Muscle of leg (tissue), 3 donors: ENCODE measurements at regions not wholly inside any gene's neighbourhood (a gene's known extent, or its start where the extent isn't known, plus 50 kb on each side); places are given as distances from the start of the nearest gene placed in this dataset.

Experiments
- DNase-seq: peaks from one replicate; pipeline ENCODE4 v3.0.0; 2013
- H3K27ac ChIP-seq: one replicate; pipeline ENCODE4 v1.5.1; 2013; ENCODE audit warnings: mild to moderate bottlenecking, low read length, control low read depth
- H3K27me3 ChIP-seq: one replicate; pipeline ENCODE4 v1.6.1; 2013; ENCODE audit warnings: low read length; ENCODE audit not compliant: control insufficient read depth, insufficient read depth
- H3K36me3 ChIP-seq: one replicate; pipeline ENCODE4 v1.6.1; 2013; ENCODE audit warnings: low read length; ENCODE audit not compliant: control insufficient read depth, insufficient read depth
- H3K4me1 ChIP-seq: one replicate; pipeline ENCODE4 v1.6.1; 2013; ENCODE audit warnings: low read length; ENCODE audit not compliant: control insufficient read depth, insufficient read depth
- H3K4me3 ChIP-seq: one replicate; pipeline ENCODE4 v1.5.1; 2013; ENCODE audit warnings: low read length, control low read depth
- H3K9me3 ChIP-seq: replicated peaks from 2 replicates; pipeline ENCODE4 v1.6.1; 2013; ENCODE audit warnings: low read depth, low read length; ENCODE audit not compliant: control insufficient read depth
- WGBS: methylation state at CpG from one replicate; pipeline ENCODE4 v1.1.5; 2013; ENCODE audit warnings: missing lambda C conversion rate; ENCODE audit not compliant: insufficient coverage; 5-methylcytosine and 5-hydroxymethylcytosine counted together

- Histone ChIP-seq H3K9me3 (no peaks in the 10 kb centered on the region), H3K27me3 (no peaks in the 10 kb centered on the region), H3K4me1 (no peaks in the 10 kb centered on the region), H3K36me3 (no peaks in the 10 kb centered on the region), H3K4me3 (no peak overlapping the region), H3K27ac (no peak overlapping the region)
- WGBS: no CpG with 5 or more reads among the region's 6 CpGs
- DNase-seq: peak; percentile 82
Observed at GRCh38 chr21:23718446-23719285, 1888.6 kb downstream of the MRPL39 start.

DNA sequence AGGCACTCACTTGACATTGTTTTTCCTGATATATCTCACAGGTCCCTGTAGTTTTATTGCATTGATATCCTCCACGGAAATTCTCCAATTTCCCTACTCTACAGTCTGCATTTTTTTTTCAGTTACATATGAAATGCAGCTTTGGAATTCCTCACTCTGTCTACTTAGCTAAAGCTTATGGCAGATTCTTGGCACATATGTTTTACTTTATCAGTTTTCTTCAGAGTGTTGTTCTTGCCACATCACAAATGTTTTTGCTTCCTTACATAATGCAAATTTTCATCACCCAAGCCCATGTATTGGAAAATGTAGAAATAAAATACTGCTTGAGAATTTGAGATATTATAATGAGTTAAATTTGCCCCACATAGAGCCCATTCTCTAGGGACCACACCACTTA is 1895.1 kb downstream of the MRPL39 start:
- WGBS: no CpG with 5 or more reads among the region's 1 CpG
- no peaks in the 10 kb centered on the region for H3K4me1 ChIP-seq
- no peaks in the 10 kb centered on the region for H3K36me3 ChIP-seq
- DNase-seq: no peak
- H3K4me3 ChIP-seq: no peak overlapping the region
- H3K27me3 ChIP-seq: no peaks in the 10 kb centered on the region
- H3K27ac ChIP-seq: no peak overlapping the region
- H3K9me3 ChIP-seq: no peaks in the 10 kb centered on the region

- no peak for DNase-seq
- Histone ChIP-seq H3K27me3 (no peaks in the 10 kb centered on the region), H3K4me3 (no peak overlapping the region), H3K36me3 (no peaks in the 10 kb centered on the region), H3K4me1 (no peaks in the 10 kb centered on the region), H3K9me3 (no peaks in the 10 kb centered on the region), H3K27ac (no peak overlapping the region)
- 43% methylated on average over 1 of the region's 2 CpGs for WGBS
Observed at GRCh38 chr21:23706431-23706830, 1900.8 kb downstream of the MRPL39 start.

DNA sequence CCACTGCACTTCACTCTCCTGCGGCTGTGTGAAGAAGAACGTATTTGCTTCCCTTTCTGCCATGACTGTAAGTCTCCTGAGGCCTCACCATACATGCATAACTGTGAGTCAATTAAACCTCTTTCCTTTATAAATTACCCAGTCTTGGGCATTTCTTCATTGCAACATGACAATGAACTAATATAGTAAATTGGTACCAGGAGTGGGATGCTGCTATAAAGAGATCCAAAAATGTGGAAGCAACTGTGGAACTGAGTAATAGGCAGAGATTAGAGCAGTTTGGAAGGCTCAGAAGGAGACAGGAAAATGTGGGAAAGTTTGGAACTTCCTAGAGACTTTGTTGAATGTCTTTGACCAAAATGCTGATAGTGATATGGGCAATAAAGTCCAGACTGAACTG is 1907.9 kb downstream of the MRPL39 start:
- H3K9me3 ChIP-seq: peaks cover 13% of the 10 kb centered on the region
- no peak overlapping the region for H3K27ac ChIP-seq
- no peak overlapping the region for H3K4me3 ChIP-seq
- WGBS: no CpG with 5 or more reads among the region's 2 CpGs
- H3K36me3 ChIP-seq: no peaks in the 10 kb centered on the region
- DNase-seq: no peak
- no peaks in the 10 kb centered on the region for H3K4me1 ChIP-seq
- no peaks in the 10 kb centered on the region for H3K27me3 ChIP-seq

DNA sequence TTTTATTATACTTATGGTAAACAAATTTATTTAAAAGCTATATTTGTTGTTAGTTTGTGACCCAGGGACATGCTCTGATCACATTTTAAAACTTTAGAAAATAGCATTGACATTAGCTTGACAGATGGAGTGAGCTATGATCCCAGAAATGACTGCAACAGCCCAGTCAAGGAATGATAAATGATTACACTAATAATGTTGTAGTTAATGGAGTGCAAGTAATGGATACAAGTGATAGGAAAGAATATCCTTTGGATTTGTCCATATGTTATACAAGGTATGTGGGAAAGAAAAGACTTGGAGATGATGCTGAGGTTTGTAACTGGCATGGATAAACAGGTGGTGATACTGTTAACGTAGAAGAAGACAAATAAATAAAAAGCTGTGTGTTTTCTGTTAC is 1908.7 kb downstream of the MRPL39 start:
- no CpG with 5 or more reads among the region's 1 CpG for WGBS
- no peak overlapping the region for H3K4me3 ChIP-seq
- DNase-seq: no peak
- peaks cover 13% of the 10 kb centered on the region for H3K9me3 ChIP-seq
- H3K4me1 ChIP-seq: no peaks in the 10 kb centered on the region
- H3K36me3 ChIP-seq: no peaks in the 10 kb centered on the region
- no peak overlapping the region for H3K27ac ChIP-seq
- no peaks in the 10 kb centered on the region for H3K27me3 ChIP-seq

GRCh38 chr21:23695443-23695842 is 1911.8 kb downstream of the MRPL39 start:
- Histone ChIP-seq H3K27me3 (no peaks in the 10 kb centered on the region), H3K27ac (no peak overlapping the region), H3K4me1 (no peaks in the 10 kb centered on the region), H3K36me3 (no peaks in the 10 kb centered on the region), H3K9me3 (peaks cover 13% of the 10 kb centered on the region), H3K4me3 (no peak overlapping the region)
- 64% methylated on average over 2 of the region's 5 CpGs for WGBS
- DNase-seq: no peak

GRCh38 chr21:23694390-23694789 is 1912.9 kb downstream of the MRPL39 start:
- Histone ChIP-seq H3K4me3 (no peak overlapping the region), H3K36me3 (no peaks in the 10 kb centered on the region), H3K27ac (no peak overlapping the region), H3K9me3 (peaks cover 3% of the 10 kb centered on the region), H3K4me1 (no peaks in the 10 kb centered on the region), H3K27me3 (no peaks in the 10 kb centered on the region)
- peak; percentile 2 for DNase-seq

DNA sequence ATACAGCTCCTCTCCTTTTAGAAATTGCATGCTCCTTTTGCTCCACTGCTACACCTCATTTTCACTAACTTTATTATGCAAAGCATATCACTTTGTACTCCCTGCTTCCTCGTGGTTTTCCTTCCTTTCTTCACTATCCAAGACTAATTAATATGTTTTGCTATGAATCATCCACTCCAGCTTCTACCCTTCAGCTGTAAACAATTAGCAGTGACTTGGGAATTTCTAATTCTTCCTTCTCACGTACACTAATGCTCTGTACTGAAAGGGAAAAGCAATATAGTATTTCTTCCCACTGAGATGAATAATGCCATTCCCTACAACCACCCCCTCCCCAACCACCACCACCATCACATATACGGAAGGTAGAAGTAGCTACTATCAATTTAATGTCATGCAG is 1917.0 kb downstream of the MRPL39 start:
- H3K4me1 ChIP-seq: no peaks in the 10 kb centered on the region
- H3K4me3 ChIP-seq: no peak overlapping the region
- DNase-seq: no peak
- no peak overlapping the region for H3K27ac ChIP-seq
- H3K9me3 ChIP-seq: no peaks in the 10 kb centered on the region
- no peaks in the 10 kb centered on the region for H3K27me3 ChIP-seq
- H3K36me3 ChIP-seq: no peaks in the 10 kb centered on the region
- WGBS: 20% methylated on average over 1 of the region's 3 CpGs

DNA sequence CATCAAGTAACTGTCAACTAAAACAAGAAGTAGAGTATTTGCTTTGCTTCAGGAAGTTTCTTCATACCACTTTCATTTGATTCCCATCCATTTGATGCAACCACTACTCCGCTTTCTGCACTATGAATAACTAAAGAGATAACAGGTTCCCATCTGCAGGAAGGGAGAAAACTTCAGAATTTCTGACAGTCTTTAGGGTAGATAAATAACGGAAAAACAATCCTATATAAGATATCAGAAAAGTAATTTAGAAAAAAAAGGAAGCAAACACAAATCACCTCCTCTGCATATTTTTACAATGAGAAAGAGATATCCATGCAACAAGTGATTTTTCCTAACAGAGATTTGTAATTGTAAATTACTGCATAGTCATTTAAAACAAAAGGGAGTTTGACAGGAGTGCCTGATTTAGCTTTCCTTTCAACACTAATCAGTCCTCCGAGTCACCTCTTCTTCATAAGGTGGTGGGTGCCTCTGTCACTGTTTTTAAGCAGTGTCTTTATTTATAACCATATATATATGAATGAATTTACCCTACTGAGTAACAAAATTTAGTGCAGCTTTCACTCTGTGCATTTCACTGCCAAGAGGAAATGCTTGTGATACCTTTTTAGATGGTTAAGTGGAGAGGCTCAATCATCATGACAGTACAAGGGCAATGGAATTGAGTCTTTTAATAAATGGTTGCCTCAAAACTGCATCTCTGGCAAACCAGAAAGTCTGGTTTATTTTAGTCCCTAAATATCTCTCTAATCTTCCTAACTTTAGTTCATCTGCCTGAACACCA is 1920.4 kb downstream of the MRPL39 start:
- Histone ChIP-seq H3K4me1 (no peaks in the 10 kb centered on the region), H3K9me3 (no peaks in the 10 kb centered on the region), H3K36me3 (no peaks in the 10 kb centered on the region), H3K27me3 (no peaks in the 10 kb centered on the region), H3K4me3 (no peak overlapping the region), H3K27ac (no peak overlapping the region)
- DNase-seq: no peak
- no CpG with 5 or more reads among the region's 3 CpGs for WGBS

DNA sequence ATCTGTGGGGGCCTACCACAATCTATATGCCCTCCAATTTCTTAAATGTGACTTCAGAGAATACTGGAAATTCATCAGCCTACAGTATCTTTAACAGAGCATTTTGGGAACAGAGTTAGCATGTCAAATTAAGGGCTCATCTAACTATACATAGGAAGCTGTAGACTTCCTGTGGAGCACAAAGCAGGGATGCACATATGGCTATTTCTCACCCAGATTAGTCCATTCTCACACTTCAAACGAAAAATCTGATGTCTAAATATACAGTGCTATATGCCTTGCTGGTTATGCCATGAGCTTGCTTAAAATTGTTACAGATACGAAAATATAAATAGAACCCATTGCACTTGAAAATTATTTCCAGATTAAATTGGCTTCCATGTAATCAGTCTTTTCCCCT is 1922.8 kb downstream of the MRPL39 start:
- H3K27me3 ChIP-seq: no peaks in the 10 kb centered on the region
- DNase-seq: no peak
- H3K4me3 ChIP-seq: no peak overlapping the region
- H3K4me1 ChIP-seq: no peaks in the 10 kb centered on the region
- H3K27ac ChIP-seq: no peak overlapping the region
- H3K36me3 ChIP-seq: no peaks in the 10 kb centered on the region
- H3K9me3 ChIP-seq: no peaks in the 10 kb centered on the region
- no CpG with 5 or more reads among the region's 2 CpGs for WGBS
